Left lung (tissue), 4 donors: ENCODE measurements at regions not wholly inside any gene's neighbourhood (a gene's known extent, or its start where the extent isn't known, plus 50 kb on each side); places are given as distances from the start of the nearest gene placed in this dataset.

Experiments
- ATAC-seq: fragments of 200-7000 bp; cut with Tn5 transposase; one replicate; pipeline ENCODE4 v1.9.1; 2020; ENCODE audit warnings: moderate library complexity
- DNase-seq, 4 donors: peaks; one replicate each; pipeline ENCODE4 v3.0.0-alpha.2; 2013 to 2020
- H3K27ac ChIP-seq, 2 donors: fragments of 200-600 bp; sonication (generic) in 1 of 2; one replicate each; pipeline versions ENCODE4 v1.5.0 to v1.8.0; 2020 to 2021
- H3K27me3 ChIP-seq, 2 donors: fragments of 200-600 bp; sonication (generic) in 1 of 2; one replicate each; pipeline versions ENCODE4 v1.5.0 to v1.8.0; 2020 to 2021
- H3K36me3 ChIP-seq, 2 donors: fragments of 200-600 bp; sonication (generic) in 1 of 2; one replicate each; pipeline versions ENCODE4 v1.5.0 to v1.8.0; 2020 to 2021
- H3K4me1 ChIP-seq, 2 donors: fragments of 200-600 bp; one replicate each; pipeline ENCODE4 v1.8.0; 2021
- H3K4me3 ChIP-seq, 2 donors: fragments of 200-600 bp; sonication (generic) in 1 of 2; one replicate each; pipeline versions ENCODE4 v1.5.0 to v1.8.0; 2020 to 2021; ENCODE audit warnings: mild to moderate bottlenecking in 1 of 2
- H3K9me3 ChIP-seq, 2 donors: fragments of 200-600 bp; sonication (generic) in 1 of 2; one replicate each; pipeline versions ENCODE4 v1.5.0 to v1.8.0; 2020 to 2021
- intact Hi-C, 2 donors: fragments of 100-400 bp; cut with DNase I; formaldehyde crosslinking; loops; one replicate each; pipeline versions ENCODE4 v1.11.2 to v1.14.2; 2022
- TF ChIP-seq, protein P1 (sequence below), 2 donors: fragments of 200-600 bp; sonication (generic) in 1 of 2; IDR thresholded peaks; one replicate each; pipeline versions ENCODE4 v1.5.0 to v1.8.0; 2021; ENCODE audit warnings: antibody characterized with exemption in 2 of 2
- donor health status: DM: no; HTN: yes; CAD: no.
- donor health status: DM: no; HTN: no; CAD: no.

DNA sequence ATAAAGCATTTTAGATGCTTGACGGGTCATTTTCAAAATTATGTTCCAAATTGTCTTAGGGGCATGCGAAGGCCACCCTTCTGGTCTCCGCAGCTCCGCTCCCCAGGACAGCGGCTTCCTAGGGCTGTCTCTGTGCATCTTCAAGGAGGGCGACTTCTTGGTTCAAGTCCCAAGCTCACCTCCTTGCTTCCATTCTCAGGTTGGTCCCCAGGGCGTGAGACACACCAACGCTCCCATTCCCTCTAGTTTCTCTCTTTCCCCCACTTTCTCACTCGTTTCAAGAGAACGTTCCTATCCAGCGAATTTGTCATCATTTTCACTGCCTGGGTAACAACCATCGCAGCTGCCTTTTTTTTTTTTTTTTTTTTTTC lies 109.4 kb upstream of the CCND2 start:
- Histone ChIP-seq H3K4me1 (peaks cover 0 to 11% of the 10 kb centered on the region in 2 donors), H3K27me3 (peaks cover 0 to 18% of the 10 kb centered on the region in 2 donors), H3K27ac (no peak overlapping the region), H3K9me3 (no peaks in the 10 kb centered on the region), H3K36me3 (no peaks in the 10 kb centered on the region), H3K4me3 (peak overlapping the region; percentile 41 to 46)
- TF ChIP-seq, protein P1, sequence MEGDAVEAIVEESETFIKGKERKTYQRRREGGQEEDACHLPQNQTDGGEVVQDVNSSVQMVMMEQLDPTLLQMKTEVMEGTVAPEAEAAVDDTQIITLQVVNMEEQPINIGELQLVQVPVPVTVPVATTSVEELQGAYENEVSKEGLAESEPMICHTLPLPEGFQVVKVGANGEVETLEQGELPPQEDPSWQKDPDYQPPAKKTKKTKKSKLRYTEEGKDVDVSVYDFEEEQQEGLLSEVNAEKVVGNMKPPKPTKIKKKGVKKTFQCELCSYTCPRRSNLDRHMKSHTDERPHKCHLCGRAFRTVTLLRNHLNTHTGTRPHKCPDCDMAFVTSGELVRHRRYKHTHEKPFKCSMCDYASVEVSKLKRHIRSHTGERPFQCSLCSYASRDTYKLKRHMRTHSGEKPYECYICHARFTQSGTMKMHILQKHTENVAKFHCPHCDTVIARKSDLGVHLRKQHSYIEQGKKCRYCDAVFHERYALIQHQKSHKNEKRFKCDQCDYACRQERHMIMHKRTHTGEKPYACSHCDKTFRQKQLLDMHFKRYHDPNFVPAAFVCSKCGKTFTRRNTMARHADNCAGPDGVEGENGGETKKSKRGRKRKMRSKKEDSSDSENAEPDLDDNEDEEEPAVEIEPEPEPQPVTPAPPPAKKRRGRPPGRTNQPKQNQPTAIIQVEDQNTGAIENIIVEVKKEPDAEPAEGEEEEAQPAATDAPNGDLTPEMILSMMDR (IDR thresholded peaks at IDR 0.05): no peak
- DNase-seq (no peak), ATAC-seq (no peak)
- intact Hi-C loops: no loop called here

DNA sequence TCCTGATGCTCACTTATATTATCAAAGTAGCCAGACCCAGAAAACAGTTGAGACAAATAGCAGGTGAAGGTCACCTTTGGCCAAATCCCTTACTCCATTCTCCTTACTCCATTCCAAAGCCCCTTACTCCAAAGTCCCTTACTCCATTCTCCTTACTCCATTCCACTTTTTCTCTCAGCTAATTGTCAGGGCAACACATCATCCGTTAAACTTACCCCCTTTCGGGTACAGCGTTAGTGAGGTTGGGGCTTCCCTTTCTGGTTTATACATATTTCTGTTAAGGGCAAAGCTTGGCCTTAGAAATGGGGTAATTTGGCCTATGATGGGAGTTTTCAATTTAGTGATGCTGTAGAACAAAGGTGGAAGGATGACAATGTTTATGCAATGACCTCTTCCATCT lies 111.8 kb upstream of the CCND2 start:
- H3K9me3 ChIP-seq: no peaks in the 10 kb centered on the region
- H3K27me3 ChIP-seq: peaks cover 0 to 18% of the 10 kb centered on the region in 2 donors
- no peak for DNase-seq
- TF ChIP-seq, protein P1 (IDR thresholded peaks at IDR 0.05): no peak
- no peaks in the 10 kb centered on the region for H3K36me3 ChIP-seq
- no peak overlapping the region for H3K4me3 ChIP-seq
- intact Hi-C loops: no loop called here
- peaks cover 0 to 11% of the 10 kb centered on the region in 2 donors for H3K4me1 ChIP-seq
- H3K27ac ChIP-seq: no peak overlapping the region
- ATAC-seq: no peak

DNA sequence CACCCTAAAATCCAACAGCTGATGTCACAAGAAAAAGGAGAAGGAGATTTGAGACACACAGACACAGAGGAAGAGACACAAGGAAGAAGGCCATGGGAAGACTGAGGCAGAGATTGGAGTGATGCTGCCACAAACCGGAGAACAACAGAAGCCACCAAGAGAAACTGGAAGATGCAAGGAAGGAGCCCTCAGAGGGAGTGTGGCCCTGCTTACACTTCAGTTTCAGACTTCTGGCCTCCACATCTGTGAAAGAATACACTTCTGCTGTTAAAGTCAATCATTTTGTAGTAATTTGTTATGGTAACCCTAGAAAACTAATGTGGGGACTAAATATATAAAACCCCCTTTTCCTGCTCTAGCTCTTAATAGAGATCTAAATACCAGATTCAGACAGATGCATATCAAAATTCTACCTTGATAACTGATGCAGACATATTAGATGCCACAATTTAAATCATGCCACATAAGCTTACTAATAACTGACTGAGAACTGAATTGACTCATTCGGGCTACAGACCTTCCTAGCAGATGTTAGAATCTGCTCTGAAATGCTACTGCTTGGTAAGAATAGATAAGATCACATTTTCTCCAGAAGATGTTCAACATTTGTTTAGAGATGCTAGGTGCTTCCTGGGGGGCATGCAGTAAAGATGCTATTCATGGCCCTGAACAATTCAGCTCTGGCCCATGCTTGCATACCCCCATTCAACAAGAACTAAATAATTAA lies 113.1 kb upstream of the CCND2 start:
- TF ChIP-seq, protein P1 (IDR thresholded peaks at IDR 0.05): no peak
- Histone ChIP-seq H3K36me3 (no peaks in the 10 kb centered on the region), H3K27ac (no peak overlapping the region), H3K9me3 (no peaks in the 10 kb centered on the region), H3K27me3 (peaks cover 0 to 15% of the 10 kb centered on the region in 2 donors), H3K4me3 (no peak overlapping the region), H3K4me1 (peaks cover 0 to 10% of the 10 kb centered on the region in 2 donors)
- DNase-seq (no peak), ATAC-seq (no peak)
- intact Hi-C loops: no loop called here

DNA sequence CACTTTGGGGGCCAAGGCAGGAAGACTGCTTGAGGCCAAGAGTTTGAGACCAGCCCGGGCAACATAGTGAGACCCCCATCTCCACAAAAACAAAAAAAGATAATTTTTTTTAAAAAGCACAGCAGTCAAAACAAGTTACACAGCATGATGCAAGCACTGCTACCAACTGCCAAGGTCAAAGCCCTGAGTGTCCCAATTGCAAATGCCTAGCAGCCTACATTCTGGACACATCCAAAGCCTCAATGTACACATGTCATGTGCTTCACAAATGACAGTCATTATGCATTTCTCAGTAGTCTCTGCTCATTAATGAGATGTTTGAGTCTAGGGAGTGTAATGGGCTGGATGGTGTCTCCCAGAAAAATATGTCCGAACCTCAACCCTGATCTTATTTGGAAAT lies 113.7 kb upstream of the CCND2 start:
- DNase-seq: no peak
- Histone ChIP-seq H3K9me3 (no peaks in the 10 kb centered on the region), H3K36me3 (no peaks in the 10 kb centered on the region), H3K4me1 (peaks cover 0 to 4% of the 10 kb centered on the region in 2 donors), H3K4me3 (no peak overlapping the region), H3K27me3 (peaks cover 0 to 9% of the 10 kb centered on the region in 2 donors), H3K27ac (no peak overlapping the region)
- no peak for ATAC-seq
- TF ChIP-seq, protein P1 (IDR thresholded peaks at IDR 0.05): no peak
- intact Hi-C loops: no loop called here

DNA sequence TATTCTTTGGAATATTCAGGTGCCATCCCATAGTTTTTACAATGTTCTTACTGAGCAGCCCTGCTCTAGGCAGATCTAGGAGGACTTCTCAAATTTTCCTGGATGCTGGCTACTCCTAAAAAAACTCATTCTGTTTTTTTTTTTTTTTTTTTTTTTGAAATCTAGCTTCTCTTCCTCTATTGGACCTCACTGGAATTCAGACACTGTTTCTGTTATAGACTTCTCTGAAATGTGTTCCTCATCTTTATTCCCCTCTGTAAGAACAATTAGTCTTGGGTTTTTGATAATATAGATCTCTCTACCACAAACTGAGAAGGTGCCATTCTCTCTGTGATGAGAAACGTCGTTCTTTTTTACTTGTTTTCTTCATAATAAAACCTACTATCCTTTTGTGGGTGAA lies 115.3 kb upstream of the CCND2 start:
- H3K27ac ChIP-seq: no peak overlapping the region
- no peaks in the 10 kb centered on the region for H3K9me3 ChIP-seq
- TF ChIP-seq, protein P1 (IDR thresholded peaks at IDR 0.05): no peak
- H3K36me3 ChIP-seq: no peaks in the 10 kb centered on the region
- DNase-seq (no peak), ATAC-seq (no peak)
- intact Hi-C loops: no loop called here
- H3K4me1 ChIP-seq: peaks cover 0 to 7% of the 10 kb centered on the region in 2 donors
- H3K27me3 ChIP-seq: no peaks in the 10 kb centered on the region
- H3K4me3 ChIP-seq: no peak overlapping the region
